H7 (cell line): ENCODE measurements at regions not wholly inside any gene's neighbourhood (a gene's known extent, or its start where the extent isn't known, plus 50 kb on each side); places are given as distances from the start of the nearest gene placed in this dataset.
A peak's percentile ranks its signal among the peaks of the same experiment; 100 is the strongest.
"Not testable (repeated sequence)": the region's sequence is repeated elsewhere in the genome, so short reads cannot be mapped to it uniquely, and the experiment has no call there.

ENCODE experiments used
- DNase-seq: peaks from one replicate; pipeline ENCODE4 v3.0.0; 2012
- H3K27me3 ChIP-seq: 2 replicates; pipeline ENCODE4 v1.6.0; 2011; ENCODE audit warnings: mild to moderate bottlenecking, low read length; ENCODE audit not compliant: control insufficient read depth, insufficient read depth
- H3K36me3 ChIP-seq: replicated peaks from 2 replicates; pipeline ENCODE4 v1.5.1; 2011; ENCODE audit warnings: low read length; ENCODE audit not compliant: control insufficient read depth, insufficient read depth
- H3K4me3 ChIP-seq: 2 replicates; pipeline ENCODE4 v1.5.1; 2011; ENCODE audit warnings: low read depth, mild to moderate bottlenecking, control low read depth, low read length, moderate library complexity; ENCODE audit not compliant: insufficient read depth

DNA sequence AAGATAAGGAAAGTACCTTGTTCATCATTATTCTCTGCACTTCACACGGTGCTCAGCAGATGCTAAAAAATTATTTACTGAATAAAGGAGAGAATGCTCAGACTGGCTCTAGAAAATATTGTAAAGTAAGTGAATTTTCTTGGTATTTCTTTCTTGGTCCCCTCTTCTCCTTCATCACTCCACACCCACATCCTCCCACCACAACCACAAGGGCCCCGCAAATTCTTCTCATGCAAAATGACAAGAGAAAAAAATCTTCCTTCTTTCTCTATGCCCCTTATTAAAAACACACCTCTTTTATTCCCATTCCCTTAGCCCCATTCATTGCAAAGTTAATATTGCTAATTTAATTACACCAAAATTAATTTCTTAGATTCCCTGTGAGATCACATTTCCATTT is 74.2 kb upstream of the NEDD4L start:
- H3K36me3 ChIP-seq = no peaks in the 10 kb centered on the region
- DNase-seq = no peak
- no peak overlapping the region for H3K4me3 ChIP-seq
- H3K27me3 ChIP-seq = no peaks in the 10 kb centered on the region

DNA sequence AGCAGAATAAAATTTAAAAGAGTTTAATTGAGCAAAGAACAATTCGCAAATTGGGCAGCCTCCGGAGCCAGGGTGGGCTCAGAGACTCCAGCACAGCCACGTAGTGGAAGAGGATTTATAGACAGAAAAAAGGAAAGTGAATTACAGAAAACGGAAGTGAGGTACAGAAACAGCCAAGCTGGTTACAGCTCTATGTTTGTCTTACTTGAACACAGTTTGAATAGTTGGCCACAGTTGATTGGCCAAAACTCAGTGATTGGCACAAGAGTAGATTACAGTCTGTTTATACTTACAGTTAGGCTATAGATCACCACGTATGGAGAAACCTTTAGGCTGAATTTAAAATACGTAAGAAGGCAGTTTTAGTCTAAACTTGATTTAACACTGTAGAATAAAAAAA is 78.8 kb upstream of the NEDD4L start:
- Histone ChIP-seq H3K4me3 (no peak overlapping the region), H3K36me3 (no peaks in the 10 kb centered on the region), H3K27me3 (no peaks in the 10 kb centered on the region)
- no peak for DNase-seq

DNA sequence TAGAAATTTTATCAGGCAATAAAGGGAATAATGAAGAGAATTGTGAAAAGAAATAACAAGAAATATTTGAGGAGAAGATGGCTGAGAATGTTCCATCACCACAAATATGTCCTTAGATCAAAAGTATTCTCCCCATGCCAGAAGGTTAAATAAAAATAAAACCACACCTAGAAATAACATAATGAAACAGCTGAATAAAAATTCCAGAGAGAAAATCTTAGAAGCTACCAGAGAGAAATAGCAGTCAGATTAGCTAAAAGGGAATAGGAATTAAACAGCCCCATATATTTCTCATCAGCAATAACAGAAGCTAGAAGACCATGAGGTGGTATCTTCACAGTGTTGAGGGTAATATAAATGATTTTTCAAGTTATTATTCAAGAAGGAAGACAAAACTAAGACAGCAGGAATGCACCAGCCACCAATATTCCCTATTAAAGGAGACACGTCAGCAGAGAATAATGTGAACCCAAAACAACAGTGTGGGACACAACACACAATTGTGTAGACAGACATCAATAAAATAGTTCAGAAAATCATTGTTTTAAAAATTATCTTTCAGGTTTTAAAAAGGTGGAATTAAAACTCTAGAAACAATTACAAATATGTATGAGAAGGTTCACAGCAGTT is 82.0 kb upstream of the NEDD4L start:
- H3K4me3 ChIP-seq = no peak overlapping the region
- no peak for DNase-seq
- H3K27me3 ChIP-seq = no peaks in the 10 kb centered on the region
- no peaks in the 10 kb centered on the region for H3K36me3 ChIP-seq

DNA sequence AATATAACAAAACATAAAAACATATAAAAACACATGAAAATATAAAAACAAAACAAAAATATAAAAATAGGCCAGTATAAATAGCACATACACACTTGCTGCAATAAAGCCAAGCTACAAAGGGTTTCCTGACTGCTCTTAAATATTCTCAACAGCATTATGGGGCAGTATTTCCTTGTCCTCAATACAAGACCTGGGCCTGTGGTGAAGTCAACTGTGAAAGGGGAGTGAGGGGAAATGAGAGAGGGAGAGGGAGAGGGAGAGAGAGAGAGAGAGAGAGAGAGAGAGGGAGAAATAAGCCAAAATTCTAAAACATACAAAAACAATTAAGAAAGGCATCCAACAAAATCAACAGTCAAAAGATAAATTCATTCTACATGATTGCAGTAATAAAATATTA is 82.6 kb upstream of the NEDD4L start:
- no peak overlapping the region for H3K4me3 ChIP-seq
- DNase-seq = no peak
- H3K36me3 ChIP-seq = no peaks in the 10 kb centered on the region
- no peaks in the 10 kb centered on the region for H3K27me3 ChIP-seq

DNA sequence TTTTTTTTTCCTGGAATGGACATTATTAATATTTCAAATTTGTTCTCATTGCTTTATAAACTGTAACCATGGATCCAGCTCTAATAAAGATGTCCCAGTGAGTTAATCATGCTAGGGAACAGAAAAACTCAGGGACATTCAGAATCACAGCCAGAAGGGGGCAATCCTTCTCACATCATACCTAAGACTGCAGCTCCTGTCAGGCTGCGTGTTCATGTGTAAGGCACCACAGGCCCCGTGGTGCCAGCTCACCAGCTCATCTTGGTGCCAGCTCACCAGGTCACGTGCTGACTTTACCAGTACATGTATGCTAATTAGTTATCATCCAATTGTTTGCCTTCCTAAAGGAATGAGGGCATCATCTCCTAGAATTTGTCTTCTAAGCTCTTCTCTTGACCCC is 84.7 kb upstream of the NEDD4L start:
- DNase-seq = peak; percentile 50
- Histone ChIP-seq H3K36me3 (no peaks in the 10 kb centered on the region), H3K27me3 (no peaks in the 10 kb centered on the region), H3K4me3 (no peak overlapping the region)

DNA sequence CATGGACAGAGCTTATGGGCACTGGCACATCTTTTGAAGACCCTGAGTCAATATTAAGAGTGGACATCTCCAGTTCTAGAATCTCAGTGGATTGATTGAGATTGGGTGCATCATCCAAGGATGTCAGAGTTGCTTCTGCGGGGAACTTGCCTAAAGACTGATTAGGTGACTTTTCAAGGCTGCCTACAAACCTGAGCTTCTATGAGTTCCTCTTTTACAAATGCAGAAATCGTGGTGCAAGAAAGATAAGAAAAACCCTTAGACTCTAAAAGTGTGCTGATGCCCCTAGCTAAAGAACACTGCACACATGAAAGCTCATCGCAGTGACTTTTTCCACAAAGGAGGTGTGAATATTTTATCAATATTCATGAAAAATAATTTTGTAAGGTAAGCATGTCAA is 86.8 kb upstream of the NEDD4L start:
- DNase-seq = no peak
- no peak overlapping the region for H3K4me3 ChIP-seq
- no peaks in the 10 kb centered on the region for H3K27me3 ChIP-seq
- H3K36me3 ChIP-seq = no peaks in the 10 kb centered on the region

DNA sequence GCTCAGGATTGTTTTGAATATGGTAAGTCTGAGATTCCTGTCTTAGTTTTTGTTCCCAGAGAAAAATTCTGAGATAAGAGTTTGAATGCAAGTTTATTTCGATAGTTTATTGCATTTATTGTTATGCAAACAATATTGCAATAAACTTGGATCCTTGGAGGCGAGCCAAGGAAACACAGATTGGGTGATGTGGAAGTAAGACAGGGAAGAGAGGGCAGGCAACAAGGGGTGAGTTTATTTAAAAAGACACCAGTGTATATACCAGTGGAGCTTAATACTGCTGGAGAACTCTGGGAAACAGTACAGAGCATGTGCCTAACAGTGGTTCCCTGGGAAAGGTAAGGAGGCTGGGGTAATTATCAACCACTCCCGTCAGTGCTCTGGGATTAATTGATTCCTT is 87.5 kb upstream of the NEDD4L start:
- Histone ChIP-seq H3K36me3 (no peaks in the 10 kb centered on the region), H3K27me3 (no peaks in the 10 kb centered on the region), H3K4me3 (no peak overlapping the region)
- DNase-seq = no peak

DNA sequence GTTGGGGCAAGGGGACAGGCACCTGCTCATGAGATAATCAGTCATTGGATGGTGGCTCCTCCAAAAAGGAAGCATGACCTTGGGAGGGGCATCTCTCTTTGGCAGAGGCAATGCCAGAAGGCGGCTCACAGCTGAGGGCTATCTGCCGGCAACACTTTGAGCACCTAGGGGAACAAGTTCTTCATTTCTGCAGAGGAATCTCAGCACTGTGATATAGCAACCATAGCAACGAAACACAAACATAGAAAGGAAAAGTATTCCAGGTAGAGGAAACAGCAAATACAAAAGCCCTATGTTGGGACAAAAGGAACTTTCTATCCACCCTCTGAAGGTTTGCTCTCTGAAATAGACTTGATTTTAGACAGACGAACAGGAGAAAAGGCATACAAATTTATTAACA is 89.1 kb upstream of the NEDD4L start:
- Histone ChIP-seq H3K4me3 (no peak overlapping the region), H3K36me3 (no peaks in the 10 kb centered on the region), H3K27me3 (no peaks in the 10 kb centered on the region)
- DNase-seq = no peak

DNA sequence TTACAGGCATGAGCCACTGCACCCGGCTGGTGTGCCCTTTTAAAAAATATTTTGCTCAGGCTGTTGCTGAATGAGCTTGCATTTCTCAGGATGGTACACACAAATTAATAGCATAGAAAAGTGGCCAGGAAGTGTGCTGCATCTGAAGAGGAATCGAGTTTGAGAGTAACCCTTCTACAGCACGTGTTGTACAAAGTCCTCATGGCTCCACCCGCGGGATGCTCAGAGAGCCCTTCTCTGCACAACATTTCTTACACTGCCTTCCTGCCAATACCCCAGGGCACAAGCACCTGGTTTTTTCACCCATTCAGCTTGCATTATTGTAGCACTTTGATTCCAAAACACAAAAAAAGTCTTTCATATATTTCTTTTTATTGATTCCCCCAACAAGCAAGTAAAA is 90.1 kb upstream of the NEDD4L start:
- DNase-seq = no peak
- Histone ChIP-seq H3K36me3 (no peaks in the 10 kb centered on the region), H3K4me3 (no peak overlapping the region), H3K27me3 (no peaks in the 10 kb centered on the region)

DNA sequence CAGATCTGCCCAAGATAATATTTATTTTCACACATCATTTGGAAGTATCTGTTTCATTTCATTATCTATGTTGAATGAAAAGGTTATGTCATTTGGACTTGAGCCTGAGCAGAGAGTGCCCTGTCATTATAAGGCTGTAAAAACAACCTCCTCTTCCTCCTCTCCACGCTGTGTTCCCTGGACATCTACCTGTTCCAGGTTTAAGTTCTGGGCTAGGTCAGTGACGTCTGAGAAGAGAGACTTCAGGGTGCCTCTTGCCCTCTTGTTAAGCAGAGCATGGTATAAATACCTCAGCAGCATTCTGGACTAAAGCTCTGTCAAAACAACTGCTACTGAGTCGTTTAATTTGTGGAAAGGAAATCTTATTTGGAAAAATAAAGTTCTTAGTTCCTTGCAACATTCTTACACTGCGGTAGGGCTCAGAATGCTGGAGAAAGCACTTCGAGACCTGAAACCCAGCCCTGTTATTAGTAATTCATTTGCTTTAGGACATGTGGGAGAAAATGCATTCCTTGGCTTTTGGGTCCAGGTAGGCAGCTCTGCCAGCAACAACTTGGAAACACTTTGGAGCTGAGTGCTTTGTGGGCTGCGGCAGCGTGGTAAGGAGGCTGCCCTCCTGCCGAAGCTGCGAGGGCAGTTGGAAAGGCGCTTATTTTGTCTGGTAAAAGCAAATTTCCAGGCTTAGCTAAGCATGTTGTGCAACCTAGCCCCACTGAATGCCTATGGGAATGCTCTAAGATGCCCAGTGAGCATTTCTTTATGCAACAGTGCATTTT is 91.8 kb upstream of the NEDD4L start:
- DNase-seq = no peak
- no peaks in the 10 kb centered on the region for H3K36me3 ChIP-seq
- no peak overlapping the region for H3K4me3 ChIP-seq
- H3K27me3 ChIP-seq = no peaks in the 10 kb centered on the region

DNA sequence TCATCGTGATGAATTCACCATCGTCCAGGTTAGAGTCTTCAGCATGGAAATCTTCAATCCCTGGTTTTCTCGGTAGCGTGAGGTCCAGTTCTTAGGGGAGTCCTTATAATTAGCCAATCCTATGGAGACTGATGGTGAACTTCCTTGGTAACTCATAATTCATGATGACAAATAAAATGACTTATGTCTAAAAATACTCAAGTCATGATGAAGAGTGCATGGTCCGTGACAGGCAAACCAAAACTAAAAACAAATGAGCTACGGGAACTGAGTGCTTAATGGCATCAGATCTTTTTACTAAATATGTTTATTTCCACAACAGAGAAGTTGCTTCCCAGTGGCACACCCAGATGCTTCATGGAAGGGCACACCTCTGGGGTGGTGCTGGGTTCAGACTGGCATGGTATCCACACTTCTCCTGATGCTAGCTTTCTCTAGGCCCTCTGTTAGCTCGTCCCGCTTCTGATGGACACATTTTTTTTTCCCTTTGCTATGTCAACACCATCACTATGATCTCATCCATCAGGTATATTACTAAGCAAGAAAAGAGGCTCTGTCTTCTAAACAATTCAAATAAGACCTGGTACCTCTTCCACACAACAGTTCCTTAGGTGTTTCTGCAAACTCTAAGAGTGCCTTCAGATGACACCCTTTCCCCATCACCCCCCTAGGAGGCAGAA is 92.8 kb upstream of the NEDD4L start:
- DNase-seq = no peak
- H3K36me3 ChIP-seq = no peaks in the 10 kb centered on the region
- no peaks in the 10 kb centered on the region for H3K27me3 ChIP-seq
- no peak overlapping the region for H3K4me3 ChIP-seq

DNA sequence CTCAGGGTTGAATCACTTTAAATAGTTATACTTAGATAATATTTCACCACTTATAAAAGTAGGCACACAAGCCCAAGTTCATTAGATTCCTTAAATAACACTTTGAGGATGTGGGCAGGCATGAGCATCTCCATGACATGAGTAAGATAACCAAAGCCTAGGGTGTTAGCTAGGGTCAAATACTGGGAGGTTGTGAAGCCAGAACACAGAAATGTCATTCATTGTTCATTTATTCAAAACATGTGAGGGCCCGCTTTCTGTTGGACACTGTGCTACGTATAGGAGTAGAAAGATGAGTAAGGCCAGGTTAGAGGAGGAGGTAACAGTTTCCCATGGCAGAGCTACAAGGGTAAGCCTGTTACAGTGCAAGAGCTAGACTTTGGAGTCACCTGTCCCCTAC is 93.5 kb upstream of the NEDD4L start:
- Histone ChIP-seq H3K4me3 (no peak overlapping the region), H3K36me3 (no peaks in the 10 kb centered on the region), H3K27me3 (no peaks in the 10 kb centered on the region)
- DNase-seq = no peak

DNA sequence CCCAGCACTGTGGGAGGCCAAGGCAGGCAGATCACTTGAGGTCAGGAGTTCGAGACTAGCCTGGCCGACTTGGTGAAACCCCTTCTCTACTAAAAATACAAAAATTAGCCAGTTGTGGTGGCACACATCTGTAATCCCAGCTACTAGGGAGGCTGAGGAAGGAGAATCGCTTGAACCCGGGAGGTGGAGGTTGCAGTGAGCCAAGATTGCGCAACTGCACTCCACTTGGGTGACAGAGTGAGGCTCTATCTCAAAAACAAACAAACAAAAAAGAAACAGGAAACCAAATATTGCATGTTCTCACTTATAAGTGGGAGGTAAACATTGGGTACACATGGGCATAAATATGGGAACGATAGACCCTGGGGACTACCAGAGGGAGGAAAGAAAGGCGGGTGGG is 94.7 kb upstream of the NEDD4L start:
- H3K36me3 ChIP-seq, H3K27me3 ChIP-seq: not testable (repeated sequence)

DNA sequence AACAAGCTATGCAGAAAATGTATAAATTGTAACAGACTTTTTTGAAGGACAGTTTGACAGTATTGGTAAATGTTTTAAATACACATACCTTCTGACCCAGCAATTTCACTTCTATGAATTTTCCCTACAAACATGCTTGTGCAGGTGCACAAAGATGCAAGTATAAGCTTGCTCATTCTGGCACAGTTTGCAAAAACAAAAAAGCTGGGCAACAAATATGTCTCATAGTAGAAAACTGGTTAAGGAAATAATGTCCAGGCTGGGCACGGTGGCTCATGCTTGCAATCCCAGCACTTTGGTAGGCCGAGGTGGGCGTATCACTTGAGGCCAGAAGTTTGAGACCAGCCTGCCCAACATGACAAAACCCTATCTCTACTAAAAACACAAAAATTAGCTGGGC is 96.9 kb upstream of the NEDD4L start:
- DNase-seq = no peak
- no peaks in the 10 kb centered on the region for H3K36me3 ChIP-seq
- H3K27me3 ChIP-seq = no peaks in the 10 kb centered on the region; the same call in 1 of the 2 replicates
- no peak overlapping the region for H3K4me3 ChIP-seq

More for the DNA sequence above, 94.7 kb upstream of the NEDD4L start:
- not testable (repeated sequence) for H3K4me3 ChIP-seq, DNase-seq

DNA sequence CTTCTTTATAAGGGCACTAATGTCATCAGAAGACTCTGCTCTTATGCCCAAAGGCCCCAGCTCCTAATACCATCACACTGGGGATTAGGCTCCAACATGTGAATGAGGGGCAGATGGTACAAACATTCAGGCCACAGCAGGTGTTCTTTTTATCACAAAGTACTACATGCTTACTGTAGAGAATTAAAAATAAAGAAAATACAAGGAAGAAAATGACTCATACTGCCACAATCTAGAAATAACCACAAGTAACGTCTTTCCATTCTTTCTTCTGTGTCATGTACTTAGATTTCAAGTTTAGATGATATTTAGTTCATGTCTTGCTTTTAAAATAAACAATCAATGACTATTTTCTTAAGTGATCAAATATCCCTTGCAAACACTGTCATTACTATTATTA is 100.3 kb upstream of the NEDD4L start:
- DNase-seq = no peak
- Histone ChIP-seq H3K27me3 (no peaks in the 10 kb centered on the region; the same call in 1 of the 2 replicates), H3K4me3 (no peak overlapping the region), H3K36me3 (no peaks in the 10 kb centered on the region)
